HG03108 (cell line): ENCODE measurements at regions not wholly inside any gene's neighbourhood (a gene's known extent, or its start where the extent isn't known, plus 50 kb on each side); places are given as distances from the start of the nearest gene placed in this dataset.

Source experiments
- ATAC-seq: cut with Tn5 transposase; IDR thresholded peaks from one replicate; pipeline ENCODE4 v1.9.1; 2021; ENCODE audit warnings: moderate library complexity; ENCODE audit not compliant: unreplicated experiment

GRCh38 chr1:208628022-208628914 lies 384.1 kb upstream of the PLXNA2 start:
- no peak for ATAC-seq

DNA sequence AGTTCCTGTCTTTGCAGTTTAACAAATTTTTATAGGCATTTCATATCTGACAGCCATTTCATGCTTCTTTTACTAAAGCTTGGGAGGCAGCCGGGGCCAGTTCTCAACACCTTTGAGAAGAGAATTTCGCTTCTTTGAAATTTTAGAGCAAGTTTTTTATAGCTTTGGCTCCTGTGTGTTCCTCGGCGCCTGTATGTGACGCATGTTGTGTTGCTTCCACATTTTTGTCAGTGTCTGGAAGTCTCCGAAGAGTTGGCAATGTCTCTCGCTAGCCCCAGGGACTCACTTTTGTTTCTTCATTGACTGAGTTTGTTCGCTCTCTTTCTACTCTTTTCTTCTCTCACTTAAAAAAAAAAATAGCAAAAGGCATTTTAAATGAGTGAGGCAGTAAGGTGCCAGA lies 386.9 kb upstream of the PLXNA2 start:
- no peak for ATAC-seq

- no peak for ATAC-seq
These were observed 387.3 kb upstream of the PLXNA2 start for GRCh38 chr1:208631506-208631905.

- ATAC-seq, result no peak
These were observed 390.4 kb upstream of the PLXNA2 start for GRCh38 chr1:208634346-208635140.

GRCh38 chr1:208637181-208637580 lies 393.0 kb upstream of the PLXNA2 start:
- no peak for ATAC-seq

GRCh38 chr1:208639382-208639781 lies 395.2 kb upstream of the PLXNA2 start:
- ATAC-seq, result no peak

GRCh38 chr1:208640295-208640694 lies 396.1 kb upstream of the PLXNA2 start:
- ATAC-seq, result no peak

DNA sequence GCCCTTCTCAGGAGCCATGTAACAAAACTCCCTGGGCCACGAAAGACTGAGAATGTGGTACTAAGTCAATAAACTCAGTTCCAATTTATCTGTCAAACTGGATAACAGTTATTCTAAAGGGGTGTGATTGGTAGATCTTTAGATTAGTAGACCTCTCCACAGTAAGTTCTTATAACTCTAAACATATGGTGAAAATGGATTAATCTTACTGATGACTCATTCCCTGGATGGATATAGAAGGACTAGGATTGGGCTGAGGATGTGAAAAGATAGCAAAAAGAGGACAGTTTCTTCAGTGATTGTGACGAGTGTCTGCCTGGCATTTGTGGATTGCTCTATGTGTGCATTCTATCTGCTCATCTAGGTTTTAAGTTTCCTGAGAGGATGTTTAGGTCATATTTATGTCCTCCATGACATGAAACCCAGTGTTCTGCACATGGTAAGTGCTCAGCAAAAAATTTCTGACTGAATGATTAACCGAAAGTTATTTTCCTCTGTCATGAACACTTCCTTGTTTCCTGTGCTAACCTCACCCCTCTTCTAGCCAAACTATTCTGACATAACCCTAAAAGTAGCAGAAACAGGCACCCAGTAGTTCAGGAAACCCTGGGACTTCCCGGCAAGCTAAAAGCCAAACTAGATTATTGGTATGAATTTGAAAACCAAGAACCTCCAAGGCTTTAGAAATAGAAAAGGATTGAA lies 397.5 kb upstream of the PLXNA2 start:
- no peak for ATAC-seq

GRCh38 chr1:208643005-208643597 lies 398.9 kb upstream of the PLXNA2 start:
- no peak for ATAC-seq

GRCh38 chr1:208644401-208645160 lies 400.4 kb upstream of the PLXNA2 start:
- ATAC-seq, result no peak

- no peak for ATAC-seq
These were observed 402.2 kb upstream of the PLXNA2 start for GRCh38 chr1:208646431-208646830.

- no peak for ATAC-seq
These were observed 404.0 kb upstream of the PLXNA2 start for GRCh38 chr1:208648146-208648545.

DNA sequence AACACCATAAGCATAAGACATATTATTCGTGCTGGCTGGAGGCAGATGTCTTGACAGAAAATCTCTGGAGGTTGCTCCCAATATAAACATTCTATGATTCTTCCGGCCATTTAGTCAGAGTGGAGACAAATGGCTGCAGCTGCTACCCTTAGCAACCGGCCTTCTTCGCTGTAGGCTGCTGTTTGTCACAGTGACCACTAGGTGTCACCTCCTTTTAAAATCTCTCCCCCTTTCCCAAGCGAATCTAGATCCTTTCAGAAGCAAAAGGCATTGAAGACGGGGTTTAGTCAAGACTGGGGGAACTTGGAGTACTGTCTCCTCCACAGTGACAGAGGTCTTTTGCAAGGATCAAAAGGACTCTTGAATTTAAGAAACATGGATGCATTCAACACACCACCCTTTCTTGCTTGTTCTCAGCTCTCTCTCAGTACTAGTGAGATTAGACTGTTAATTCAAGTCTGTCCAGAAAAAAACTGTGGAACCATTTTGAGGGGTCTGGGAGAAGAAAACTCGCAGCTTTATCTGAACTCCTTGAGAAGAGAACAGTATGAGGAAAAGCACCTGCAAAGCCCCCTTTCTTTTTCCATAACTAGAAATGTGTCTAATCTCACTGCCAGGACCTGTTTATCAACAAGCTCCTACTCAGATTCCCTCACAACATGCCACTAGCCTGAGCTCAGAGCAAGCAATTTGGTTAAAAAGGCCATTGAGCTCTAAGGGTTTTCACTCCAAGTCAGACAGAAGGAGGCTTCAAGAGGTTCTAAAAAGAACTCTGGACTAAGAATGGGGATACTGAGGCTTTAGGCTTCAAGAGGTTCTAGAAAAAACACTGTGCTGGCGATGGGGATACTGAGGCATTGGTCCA lies 408.3 kb upstream of the PLXNA2 start:
- no peak for ATAC-seq

DNA sequence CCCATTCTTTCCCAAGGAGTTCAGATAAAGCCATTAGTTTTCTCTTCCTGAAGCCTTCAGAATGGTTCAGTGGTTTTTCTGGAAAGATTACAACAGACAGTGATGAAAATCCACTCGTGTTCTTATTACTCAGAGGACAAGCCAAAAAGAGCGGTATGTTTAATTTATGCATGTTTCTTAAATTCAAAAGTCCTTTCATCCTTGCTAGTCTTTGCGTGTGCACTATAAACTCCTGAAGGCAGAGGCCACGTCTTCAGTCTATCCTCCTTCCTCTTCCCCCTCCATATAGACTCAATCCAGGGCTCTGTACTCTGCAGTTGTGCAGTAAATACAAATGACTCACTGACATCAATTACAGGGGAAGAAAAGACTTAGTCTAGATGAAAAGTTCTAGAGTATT lies 409.2 kb upstream of the PLXNA2 start:
- ATAC-seq, result no peak

GRCh38 chr1:208654241-208654640 lies 410.1 kb upstream of the PLXNA2 start:
- no peak for ATAC-seq

GRCh38 chr1:208665936-208666335 lies 421.8 kb upstream of the PLXNA2 start:
- no peak for ATAC-seq

DNA sequence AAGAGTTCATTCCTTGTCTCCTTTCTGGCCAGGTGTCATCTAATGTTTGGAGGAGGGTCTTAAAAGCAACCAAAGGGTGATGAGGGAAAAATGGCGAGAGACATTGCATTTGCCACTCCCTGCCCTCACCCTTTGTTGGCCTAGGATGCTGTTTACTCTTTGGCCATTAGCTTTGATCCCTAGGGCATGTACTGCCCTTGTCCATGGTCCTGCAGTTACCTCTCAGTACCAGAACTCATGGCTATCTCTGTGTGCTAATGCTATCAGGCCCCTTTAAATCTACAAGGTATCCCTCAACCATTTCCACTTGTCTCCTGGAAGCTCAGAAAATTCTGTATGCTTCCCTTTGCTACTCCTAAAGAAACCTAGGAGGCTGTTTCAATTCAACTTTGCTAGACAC lies 424.8 kb upstream of the PLXNA2 start:
- no peak for ATAC-seq

DNA sequence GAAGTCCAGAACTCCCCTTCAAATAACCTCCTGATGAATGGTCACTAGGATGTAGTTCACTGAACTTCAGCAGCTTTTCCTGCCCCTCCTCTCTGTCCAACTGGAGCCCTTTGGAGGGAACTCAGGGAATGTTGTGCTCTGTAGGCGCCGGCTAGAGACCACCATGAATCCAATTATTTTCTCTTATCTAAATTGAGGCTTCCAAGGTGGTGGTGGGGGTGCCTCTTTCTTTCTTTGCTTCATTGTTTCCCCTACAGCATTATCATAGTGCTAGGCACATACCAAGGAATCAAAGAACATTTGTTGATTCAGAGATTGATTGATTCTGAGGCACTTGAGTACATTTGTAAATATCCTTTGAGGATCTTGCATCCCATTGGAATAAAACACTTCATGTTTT lies 426.6 kb upstream of the PLXNA2 start:
- no peak for ATAC-seq

DNA sequence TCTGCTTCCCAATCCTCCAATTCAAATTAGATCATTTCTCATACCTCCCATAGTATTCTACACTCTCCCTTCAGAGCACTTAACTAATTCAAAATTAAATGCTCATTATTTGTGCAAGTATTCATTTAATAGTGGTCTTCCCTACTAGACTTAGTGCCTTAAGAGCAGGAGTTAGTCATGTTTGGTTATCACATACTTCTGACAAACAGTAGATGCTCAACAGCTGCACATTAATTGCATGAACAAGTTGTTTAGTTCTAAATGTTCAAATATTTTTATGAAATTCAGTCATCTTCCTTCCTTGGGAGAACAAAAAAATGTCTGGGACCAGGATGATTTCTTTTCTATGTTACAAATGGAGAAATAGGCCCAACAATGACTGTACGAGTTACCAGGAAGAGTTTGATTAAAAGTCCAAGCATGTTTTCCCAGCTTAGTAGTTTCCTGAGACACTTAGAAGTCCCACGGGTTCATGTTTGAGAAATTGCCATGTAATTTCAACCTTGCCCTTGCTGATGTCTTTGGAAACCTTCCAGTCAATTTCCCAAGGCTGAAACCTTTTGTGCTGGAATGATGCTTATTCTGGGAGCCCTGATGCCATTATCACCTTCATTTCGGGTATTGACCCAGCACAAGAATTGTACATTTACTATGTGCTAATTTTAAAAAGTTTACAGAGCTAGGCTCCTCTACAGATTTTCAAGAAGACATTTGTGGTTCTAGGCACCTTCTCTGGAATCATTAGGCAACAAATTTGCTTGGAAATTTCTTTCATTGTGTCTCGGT lies 437.9 kb upstream of the PLXNA2 start:
- no peak for ATAC-seq
